HG02943 (cell line): ENCODE measurements at regions not wholly inside any gene's neighbourhood (a gene's known extent, or its start where the extent isn't known, plus 50 kb on each side); places are given as distances from the start of the nearest gene placed in this dataset.
"Not testable (repeated sequence)": the region's sequence is repeated elsewhere in the genome, so short reads cannot be mapped to it uniquely, and the experiment has no call there.

Experiments used
- ATAC-seq: cut with Tn5 transposase; IDR thresholded peaks from one replicate; pipeline ENCODE4 v1.9.1; 2021; ENCODE audit warnings: mild to moderate bottlenecking, low read depth, moderate library complexity; ENCODE audit not compliant: unreplicated experiment

- no peak for ATAC-seq
Measured at GRCh38 chr7:136266457-136266856, 289.3 kb upstream of the MTPN start.

- ATAC-seq = not testable (repeated sequence)
Measured at GRCh38 chr7:136264304-136264703, 287.1 kb upstream of the MTPN start.

- ATAC-seq = not testable (repeated sequence)
Measured at GRCh38 chr7:136263112-136263860, 286.1 kb upstream of the MTPN start.

- not testable (repeated sequence) for ATAC-seq
Measured at GRCh38 chr7:136260591-136260990, 283.4 kb upstream of the MTPN start.

GRCh38 chr7:136259074-136259473 is 281.9 kb upstream of the MTPN start:
- no peak for ATAC-seq

GRCh38 chr7:136256491-136256890 is 279.3 kb upstream of the MTPN start:
- ATAC-seq = no peak

- ATAC-seq = no peak
Measured at GRCh38 chr7:136254148-136254547, 277.0 kb upstream of the MTPN start.

GRCh38 chr7:136251826-136252225 is 274.7 kb upstream of the MTPN start:
- no peak for ATAC-seq

GRCh38 chr7:136247211-136247610 is 270.1 kb upstream of the MTPN start:
- ATAC-seq = no peak

- ATAC-seq = no peak
Measured at GRCh38 chr7:136245327-136246004, 268.3 kb upstream of the MTPN start.

GRCh38 chr7:136234040-136234439 is 256.9 kb upstream of the MTPN start:
- no peak for ATAC-seq

- ATAC-seq = no peak
Measured at GRCh38 chr7:136230210-136230609, 253.1 kb upstream of the MTPN start.

GRCh38 chr7:136229790-136230189 is 252.6 kb upstream of the MTPN start:
- no peak for ATAC-seq

GRCh38 chr7:136228171-136228570 is 251.0 kb upstream of the MTPN start:
- ATAC-seq = no peak

- ATAC-seq = no peak
Measured at GRCh38 chr7:136214356-136214755, 237.2 kb upstream of the MTPN start.

GRCh38 chr7:136213012-136213411 is 235.9 kb upstream of the MTPN start:
- ATAC-seq = no peak

GRCh38 chr7:136210664-136211063 is 233.5 kb upstream of the MTPN start:
- no peak for ATAC-seq

- ATAC-seq = no peak
Measured at GRCh38 chr7:136210079-136210478, 232.9 kb upstream of the MTPN start.

GRCh38 chr7:136205956-136206355 is 228.8 kb upstream of the MTPN start:
- no peak for ATAC-seq

GRCh38 chr7:136198168-136198567 is 221.0 kb upstream of the MTPN start:
- ATAC-seq = no peak

- no peak for ATAC-seq
Measured at GRCh38 chr7:136194878-136195277, 217.7 kb upstream of the MTPN start.

GRCh38 chr7:136193940-136194339 is 216.8 kb upstream of the MTPN start:
- ATAC-seq = no peak
